Transverse colon (tissue), 3 donors: ENCODE measurements at regions not wholly inside any gene's neighbourhood (a gene's known extent, or its start where the extent isn't known, plus 50 kb on each side); places are given as distances from the start of the nearest gene placed in this dataset.

Experiments used
- CTCF ChIP-seq, 5 experiments: fragments of 200-600 bp in 3 of 5; fragments of 450-650 bp in 2 of 5; sonication (generic) in 3 of 5; IDR thresholded peaks; 1 replicate in 2 of 5; 2 replicates in 3 of 5; pipeline ENCODE4 v1.5.1; 2016 to 2017; ENCODE audit warnings: antibody characterized with exemption in 5 of 5, inconsistent platforms in 3 of 5, mild to moderate bottlenecking in 2 of 5, moderate library complexity in 1 of 5
- POLR2A ChIP-seq: fragments of 450-650 bp; IDR thresholded peaks from one replicate; pipeline ENCODE4 v1.6.1; 2016; ENCODE audit warnings: antibody characterized with exemption, mild to moderate bottlenecking, moderate library complexity

- TF ChIP-seq CTCF (IDR thresholded peaks at IDR 0.05) (no peak), POLR2A (no peak)
Measured at GRCh38 chr2:104793966-104794365, 59.9 kb upstream of the POU3F3 start.
